ENCODE measurements at regions not wholly inside any gene's neighbourhood (a gene's known extent, or its start where the extent isn't known, plus 50 kb on each side); places are given as distances from the start of the nearest gene placed in this dataset.

DNA sequence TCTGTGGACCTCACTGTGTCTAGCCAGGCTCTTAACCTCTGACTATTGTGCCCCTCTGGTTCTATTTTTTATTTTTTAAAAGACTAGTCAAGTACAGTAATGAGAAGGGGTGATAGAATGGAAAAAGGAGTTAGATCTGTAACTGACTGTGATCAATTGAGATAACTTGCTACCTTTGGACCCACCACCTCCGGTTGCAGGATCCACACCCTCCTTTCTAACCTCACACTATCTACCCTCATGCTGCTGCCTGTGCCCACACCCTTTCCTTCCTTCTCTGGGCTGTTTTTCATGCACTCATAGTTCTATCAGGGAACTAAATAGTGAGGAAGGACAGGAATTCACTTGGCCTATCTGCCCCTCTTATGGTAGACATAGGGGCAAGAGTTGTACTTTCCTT is 172.3 kb downstream of the KATNIP start:
- ChIA-PET POLR2A (no interaction called here), CTCF (interaction anchor here (2.0 to 6.1 kb wide), 2 partner anchors 23 to 145 kb away, joined by 7 to 25 read pairs; no protein-coding TSS in a partner anchor)
- Mint-ChIP-seq H3K4me3 (no peak overlapping the region), H3K36me3 (peaks cover 20% of the 10 kb centered on the region), H3K27ac (no peak overlapping the region), H3K27me3 (ENCODE audit: low read depth) (no peaks in the 10 kb centered on the region), H3K4me1 (peaks cover 23% of the 10 kb centered on the region), H3K9me3 (peaks cover 7% of the 10 kb centered on the region; the same call in 1 of the 2 replicates)
- no peak for ATAC-seq
- TF ChIP-seq, protein P1, sequence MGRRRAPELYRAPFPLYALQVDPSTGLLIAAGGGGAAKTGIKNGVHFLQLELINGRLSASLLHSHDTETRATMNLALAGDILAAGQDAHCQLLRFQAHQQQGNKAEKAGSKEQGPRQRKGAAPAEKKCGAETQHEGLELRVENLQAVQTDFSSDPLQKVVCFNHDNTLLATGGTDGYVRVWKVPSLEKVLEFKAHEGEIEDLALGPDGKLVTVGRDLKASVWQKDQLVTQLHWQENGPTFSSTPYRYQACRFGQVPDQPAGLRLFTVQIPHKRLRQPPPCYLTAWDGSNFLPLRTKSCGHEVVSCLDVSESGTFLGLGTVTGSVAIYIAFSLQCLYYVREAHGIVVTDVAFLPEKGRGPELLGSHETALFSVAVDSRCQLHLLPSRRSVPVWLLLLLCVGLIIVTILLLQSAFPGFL (CRISPR knock-in tag; IDR thresholded peaks at IDR 0.05; ENCODE audit: borderline replicate concordance), result no peak
- no peak for TF ChIP-seq STAT6 (CRISPR knock-in tag; conservative IDR thresholded peaks at IDR 0.05; ENCODE audit: low read depth)
- TF ChIP-seq PRDM15 (CRISPR knock-in tag; IDR thresholded peaks at IDR 0.05), result no peak
- TF ChIP-seq, protein P2, sequence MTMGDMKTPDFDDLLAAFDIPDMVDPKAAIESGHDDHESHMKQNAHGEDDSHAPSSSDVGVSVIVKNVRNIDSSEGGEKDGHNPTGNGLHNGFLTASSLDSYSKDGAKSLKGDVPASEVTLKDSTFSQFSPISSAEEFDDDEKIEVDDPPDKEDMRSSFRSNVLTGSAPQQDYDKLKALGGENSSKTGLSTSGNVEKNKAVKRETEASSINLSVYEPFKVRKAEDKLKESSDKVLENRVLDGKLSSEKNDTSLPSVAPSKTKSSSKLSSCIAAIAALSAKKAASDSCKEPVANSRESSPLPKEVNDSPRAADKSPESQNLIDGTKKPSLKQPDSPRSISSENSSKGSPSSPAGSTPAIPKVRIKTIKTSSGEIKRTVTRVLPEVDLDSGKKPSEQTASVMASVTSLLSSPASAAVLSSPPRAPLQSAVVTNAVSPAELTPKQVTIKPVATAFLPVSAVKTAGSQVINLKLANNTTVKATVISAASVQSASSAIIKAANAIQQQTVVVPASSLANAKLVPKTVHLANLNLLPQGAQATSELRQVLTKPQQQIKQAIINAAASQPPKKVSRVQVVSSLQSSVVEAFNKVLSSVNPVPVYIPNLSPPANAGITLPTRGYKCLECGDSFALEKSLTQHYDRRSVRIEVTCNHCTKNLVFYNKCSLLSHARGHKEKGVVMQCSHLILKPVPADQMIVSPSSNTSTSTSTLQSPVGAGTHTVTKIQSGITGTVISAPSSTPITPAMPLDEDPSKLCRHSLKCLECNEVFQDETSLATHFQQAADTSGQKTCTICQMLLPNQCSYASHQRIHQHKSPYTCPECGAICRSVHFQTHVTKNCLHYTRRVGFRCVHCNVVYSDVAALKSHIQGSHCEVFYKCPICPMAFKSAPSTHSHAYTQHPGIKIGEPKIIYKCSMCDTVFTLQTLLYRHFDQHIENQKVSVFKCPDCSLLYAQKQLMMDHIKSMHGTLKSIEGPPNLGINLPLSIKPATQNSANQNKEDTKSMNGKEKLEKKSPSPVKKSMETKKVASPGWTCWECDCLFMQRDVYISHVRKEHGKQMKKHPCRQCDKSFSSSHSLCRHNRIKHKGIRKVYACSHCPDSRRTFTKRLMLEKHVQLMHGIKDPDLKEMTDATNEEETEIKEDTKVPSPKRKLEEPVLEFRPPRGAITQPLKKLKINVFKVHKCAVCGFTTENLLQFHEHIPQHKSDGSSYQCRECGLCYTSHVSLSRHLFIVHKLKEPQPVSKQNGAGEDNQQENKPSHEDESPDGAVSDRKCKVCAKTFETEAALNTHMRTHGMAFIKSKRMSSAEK (CRISPR knock-in tag; IDR thresholded peaks at IDR 0.05; ENCODE audit: borderline replicate concordance), result no peak
- no peak for TF ChIP-seq FOXJ3 (CRISPR knock-in tag; IDR thresholded peaks at IDR 0.05; ENCODE audit: borderline replicate concordance)
- no peak for TF ChIP-seq IRF2 (CRISPR knock-in tag; IDR thresholded peaks at IDR 0.05; ENCODE audit: borderline replicate concordance, low read depth)
- TF ChIP-seq GRHL2 (CRISPR knock-in tag; IDR thresholded peaks at IDR 0.05; ENCODE audit: insufficient replicate concordance, severe bottlenecking), result no peak
- no peak for DNase-seq (ENCODE audit: low spot score)

DNA sequence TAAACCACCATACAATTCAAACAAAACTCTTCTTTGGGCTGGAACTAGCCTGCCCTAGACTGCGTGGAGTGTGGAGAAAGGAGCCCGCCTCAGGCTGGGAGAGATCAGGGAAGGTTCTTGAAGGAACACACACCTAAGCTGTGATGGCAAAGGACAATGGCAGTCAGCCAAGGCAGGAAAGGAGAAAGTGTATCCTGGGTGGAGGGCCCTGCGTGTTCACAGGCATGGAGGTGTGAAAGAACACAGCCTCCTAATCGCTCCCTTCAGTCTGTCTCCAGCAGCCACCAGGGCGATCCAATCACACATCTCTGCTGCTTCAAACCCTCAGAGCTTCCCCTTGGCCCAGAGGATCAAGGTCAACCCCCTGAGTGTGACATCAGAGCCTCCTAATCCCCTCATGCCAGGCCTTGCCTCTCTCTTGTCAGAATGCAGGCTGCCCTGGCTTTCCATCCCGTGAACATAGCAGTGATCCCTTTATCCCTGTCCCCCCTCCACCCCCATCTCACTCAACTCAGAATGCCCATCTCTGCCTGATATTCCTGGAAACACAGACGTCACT is 173.0 kb downstream of the KATNIP start:
- ChIA-PET POLR2A (no interaction called here), CTCF (interaction anchor here (6.1 kb wide), 1 partner anchor 24 kb away, joined by 25 read pairs; no protein-coding TSS in a partner anchor)
- ATAC-seq (no peak), DNase-seq (ENCODE audit: low spot score) (no peak)
- Mint-ChIP-seq H3K27ac (no peak overlapping the region), H3K4me1 (peaks cover 21% of the 10 kb centered on the region), H3K9me3 (peaks cover 7% of the 10 kb centered on the region; the same call in 1 of the 2 replicates), H3K36me3 (peaks cover 28% of the 10 kb centered on the region), H3K27me3 (ENCODE audit: low read depth) (no peaks in the 10 kb centered on the region), H3K4me3 (no peak overlapping the region)
- TF ChIP-seq, protein P3, sequence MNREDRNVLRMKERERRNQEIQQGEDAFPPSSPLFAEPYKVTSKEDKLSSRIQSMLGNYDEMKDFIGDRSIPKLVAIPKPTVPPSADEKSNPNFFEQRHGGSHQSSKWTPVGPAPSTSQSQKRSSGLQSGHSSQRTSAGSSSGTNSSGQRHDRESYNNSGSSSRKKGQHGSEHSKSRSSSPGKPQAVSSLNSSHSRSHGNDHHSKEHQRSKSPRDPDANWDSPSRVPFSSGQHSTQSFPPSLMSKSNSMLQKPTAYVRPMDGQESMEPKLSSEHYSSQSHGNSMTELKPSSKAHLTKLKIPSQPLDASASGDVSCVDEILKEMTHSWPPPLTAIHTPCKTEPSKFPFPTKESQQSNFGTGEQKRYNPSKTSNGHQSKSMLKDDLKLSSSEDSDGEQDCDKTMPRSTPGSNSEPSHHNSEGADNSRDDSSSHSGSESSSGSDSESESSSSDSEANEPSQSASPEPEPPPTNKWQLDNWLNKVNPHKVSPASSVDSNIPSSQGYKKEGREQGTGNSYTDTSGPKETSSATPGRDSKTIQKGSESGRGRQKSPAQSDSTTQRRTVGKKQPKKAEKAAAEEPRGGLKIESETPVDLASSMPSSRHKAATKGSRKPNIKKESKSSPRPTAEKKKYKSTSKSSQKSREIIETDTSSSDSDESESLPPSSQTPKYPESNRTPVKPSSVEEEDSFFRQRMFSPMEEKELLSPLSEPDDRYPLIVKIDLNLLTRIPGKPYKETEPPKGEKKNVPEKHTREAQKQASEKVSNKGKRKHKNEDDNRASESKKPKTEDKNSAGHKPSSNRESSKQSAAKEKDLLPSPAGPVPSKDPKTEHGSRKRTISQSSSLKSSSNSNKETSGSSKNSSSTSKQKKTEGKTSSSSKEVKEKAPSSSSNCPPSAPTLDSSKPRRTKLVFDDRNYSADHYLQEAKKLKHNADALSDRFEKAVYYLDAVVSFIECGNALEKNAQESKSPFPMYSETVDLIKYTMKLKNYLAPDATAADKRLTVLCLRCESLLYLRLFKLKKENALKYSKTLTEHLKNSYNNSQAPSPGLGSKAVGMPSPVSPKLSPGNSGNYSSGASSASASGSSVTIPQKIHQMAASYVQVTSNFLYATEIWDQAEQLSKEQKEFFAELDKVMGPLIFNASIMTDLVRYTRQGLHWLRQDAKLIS (CRISPR knock-in tag; IDR thresholded peaks at IDR 0.05; ENCODE audit: borderline replicate concordance), result no peak
- no peak for TF ChIP-seq USF2 (CRISPR knock-in tag; IDR thresholded peaks at IDR 0.05)
- no peak for TF ChIP-seq JAZF1 (CRISPR knock-in tag; IDR thresholded peaks at IDR 0.05)
- TF ChIP-seq SOX15 (CRISPR knock-in tag; IDR thresholded peaks at IDR 0.05), result no peak
- no peak for TF ChIP-seq E2F5 (CRISPR knock-in tag; IDR thresholded peaks at IDR 0.05)
- no peak for TF ChIP-seq HMGA2 (CRISPR knock-in tag; IDR thresholded peaks at IDR 0.05)
- TF ChIP-seq NR2C2 (CRISPR knock-in tag; IDR thresholded peaks at IDR 0.05), result no peak
- TF ChIP-seq ZNF219 (CRISPR knock-in tag; IDR thresholded peaks at IDR 0.05; ENCODE audit: borderline replicate concordance), result no peak
- no peak for TF ChIP-seq ATF1 (CRISPR knock-in tag; IDR thresholded peaks at IDR 0.05)

Measured in WTC11 (cell line).